ENCODE measurements at regions not wholly inside any gene's neighbourhood (a gene's known extent, or its start where the extent isn't known, plus 50 kb on each side); places are given as distances from the start of the nearest gene placed in this dataset.

DNA sequence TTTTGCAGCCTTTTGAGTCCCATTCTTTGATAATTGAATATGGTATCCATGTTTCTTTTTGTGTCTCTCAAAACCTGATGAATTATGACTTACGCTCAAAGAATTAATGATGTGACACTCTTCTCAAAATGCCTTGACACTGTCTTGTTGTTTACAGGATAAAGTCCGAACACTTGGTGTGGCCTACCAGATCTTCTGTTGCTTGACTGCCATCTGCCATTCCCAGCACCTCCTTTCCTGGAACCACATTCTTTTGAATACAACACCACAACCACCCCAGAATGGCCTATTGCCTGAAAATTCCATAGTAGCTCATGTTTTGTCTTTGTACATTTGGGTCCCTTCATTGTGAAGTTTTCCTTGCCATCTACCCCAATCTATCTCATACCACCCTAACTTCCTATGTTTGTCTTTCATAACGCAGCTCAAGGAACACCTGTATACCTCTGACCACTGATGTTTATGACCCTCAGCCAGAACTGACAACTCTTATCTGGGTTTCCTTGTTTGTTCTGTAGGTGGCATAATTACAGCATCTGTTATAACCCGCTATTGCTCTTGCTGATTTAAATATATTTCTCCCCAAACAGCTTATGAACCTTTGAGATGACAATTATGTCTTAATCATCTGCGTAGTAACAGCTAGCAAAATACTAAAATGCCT, 991.3 kb downstream of the RAB28 start:
- H2AK9ac ChIP-seq (replicated peaks; ENCODE audit: low read depth, low read length, poor library complexity): no peak overlapping the region
- no peak overlapping the region for H2BK20ac ChIP-seq (ENCODE audit: low read depth, low read length)
- no peak overlapping the region for H4K91ac ChIP-seq (ENCODE audit: insufficient read depth, low read depth, low read length)
- no peak overlapping the region for H3K56ac ChIP-seq (ENCODE audit: extremely low read depth, insufficient read depth, low read length)
- intact Hi-C loops (cut with micrococcal nuclease) (no loop called here), in situ Hi-C loops (cut with MboI; ENCODE audit: low sequenced_read_pairs) (no loop called here), dilution Hi-C loops (cut with HindIII; ENCODE audit: low sequenced_read_pairs, unreplicated experiment) (no loop called here)
- H3K27me3 ChIP-seq (ENCODE audit: control insufficient read depth, insufficient read depth, low read length): no peaks in the 10 kb centered on the region
- H3K9me1 ChIP-seq (ENCODE audit: insufficient read depth, low read length): no peaks in the 10 kb centered on the region
- no peak overlapping the region for H3K4me2 ChIP-seq (ENCODE audit: low read depth, low read length)
- H3K27ac ChIP-seq (ENCODE audit: insufficient read depth, low read length): no peak overlapping the region
- H3K79me1 ChIP-seq (ENCODE audit: low read depth in 1 of 2, low read length in 2 of 2): no peaks in the 10 kb centered on the region
- H3K9me3 ChIP-seq (ENCODE audit: control insufficient read depth, insufficient read depth, low read length): peaks cover 7% of the 10 kb centered on the region
- H3K4ac ChIP-seq (ENCODE audit: low read depth, low read length): no peak overlapping the region
- H2AFZ ChIP-seq (replicated peaks; ENCODE audit: low read length, poor library complexity): no peak overlapping the region
- no peak overlapping the region for H2AK5ac ChIP-seq (ENCODE audit: low read depth, low read length)
- TF ChIP-seq ELK1 (IDR thresholded peaks at IDR 0.05; ENCODE audit: borderline replicate concordance, low read depth, low read length) (no peak), CEBPB (IDR thresholded peaks at IDR 0.05; ENCODE audit: low read depth, low read length) (no peak), MXI1 (IDR thresholded peaks at IDR 0.05; ENCODE audit: borderline replicate concordance, low read depth, low read length) (no peak), RAD21 (IDR thresholded peaks at IDR 0.05; ENCODE audit: low read length) (no peak), NFE2L2 (IDR thresholded peaks at IDR 0.05; ENCODE audit: low read depth, low read length) (no peak), RFX5 (IDR thresholded peaks at IDR 0.05; ENCODE audit: low read depth, low read length) (no peak)
- DNase-seq (no peak), ATAC-seq (ENCODE audit: low read depth) (no peak)
- no peak overlapping the region for H4K8ac ChIP-seq (ENCODE audit: low read depth in 2 of 2, low read length in 2 of 2)
- H3K23ac ChIP-seq (ENCODE audit: low read depth, low read length): no peak overlapping the region
- no peak overlapping the region for H3K4me3 ChIP-seq (ENCODE audit: insufficient read depth, low read depth, low read length)
- 33% methylated on average over 1 of the region's 5 CpGs; no CpG with 5 or more reads in 1 of the 2 experiments for WGBS, 2 experiments (ENCODE audit: extremely low coverage in 2 of 2, insufficient read length in 1 of 2)
- CTCF ChIA-PET: no interaction called here
- H4K5ac ChIP-seq (ENCODE audit: low read depth, low read length): no peak overlapping the region
- BruUV-seq (replicated peaks): no TSS peak
- H3K9ac ChIP-seq (ENCODE audit: low read depth, low read length): no peak overlapping the region
- H3K18ac ChIP-seq (ENCODE audit: low read depth, low read length): no peak overlapping the region
- H2BK5ac ChIP-seq (ENCODE audit: low read depth, low read length, poor library complexity, severe bottlenecking): no peak overlapping the region
- no peaks in the 10 kb centered on the region for H4K20me1 ChIP-seq (ENCODE audit: insufficient read depth, low read length)
- H3K36me3 ChIP-seq (ENCODE audit: control insufficient read depth, insufficient read depth, low read length): no peaks in the 10 kb centered on the region
- no peak overlapping the region for H2BK15ac ChIP-seq (ENCODE audit: low read depth, low read length)
- POLR2A ChIA-PET (ENCODE audit: unreplicated experiment): no interaction called here
- H3K14ac ChIP-seq (replicated peaks; ENCODE audit: low read depth, low read length): no peak overlapping the region
- H3K4me1 ChIP-seq (ENCODE audit: control insufficient read depth, insufficient read depth, low read length): no peaks in the 10 kb centered on the region
- no peak overlapping the region for H2BK120ac ChIP-seq (ENCODE audit: low read depth, low read length)
